Natural killer cell (primary cell): ENCODE measurements at regions not wholly inside any gene's neighbourhood (a gene's known extent, or its start where the extent isn't known, plus 50 kb on each side); places are given as distances from the start of the nearest gene placed in this dataset.

ENCODE experiments used
- ATAC-seq, 3 donors: fragments of 150-1000 bp in 2 of 3; fragments of 200-7000 bp in 1 of 3; cut with Tn5 transposase; 1 replicate in 1 of 3; 2 replicates in 2 of 3; pipeline ENCODE4 v1.10.0; 2021; ENCODE audit warnings: mild to moderate bottlenecking in 2 of 3, moderate library complexity in 2 of 3
- DNase-seq, 2 donors: peaks; one replicate each; pipeline versions ENCODE4 v3.0.0 to v3.0.0-alpha.2; 2013 to 2021; ENCODE audit warnings: mixed read lengths in 1 of 2
- H3K27ac ChIP-seq: one replicate; pipeline ENCODE4 v1.5.1; 2013; ENCODE audit warnings: mild to moderate bottlenecking, low read length
- H3K27me3 ChIP-seq: one replicate; pipeline ENCODE4 v1.6.1; 2013; ENCODE audit warnings: low read length; ENCODE audit not compliant: control insufficient read depth, insufficient read depth
- H3K36me3 ChIP-seq: one replicate; pipeline ENCODE4 v1.6.1; 2013; ENCODE audit warnings: low read length; ENCODE audit not compliant: control insufficient read depth, insufficient read depth
- H3K4me1 ChIP-seq: one replicate; pipeline ENCODE4 v1.6.1; 2013; ENCODE audit warnings: low read length; ENCODE audit not compliant: control insufficient read depth, insufficient read depth
- H3K4me3 ChIP-seq: one replicate; pipeline ENCODE4 v1.5.1; 2013; ENCODE audit warnings: low read length
- H3K9me3 ChIP-seq: one replicate; pipeline ENCODE4 v1.6.1; 2013; ENCODE audit warnings: low read length; ENCODE audit not compliant: control insufficient read depth, insufficient read depth
- H3K27ac Mint-ChIP-seq, 2 donors: one replicate each; pipeline ENCODE4 v1.8.0; 2022; ENCODE audit warnings: mild to moderate bottlenecking in 2 of 2, mixed read lengths in 2 of 2, moderate library complexity in 1 of 2
- H3K27me3 Mint-ChIP-seq, 2 donors: one replicate each; pipeline ENCODE4 v1.8.0; 2022; ENCODE audit warnings: low read depth in 2 of 2, mixed read lengths in 2 of 2
- H3K36me3 Mint-ChIP-seq: one replicate; pipeline ENCODE4 v1.8.0; 2022; ENCODE audit warnings: mixed read lengths
- H3K4me1 Mint-ChIP-seq, 2 donors: one replicate each; pipeline ENCODE4 v1.8.0; 2022; ENCODE audit warnings: mixed read lengths in 2 of 2
- H3K4me3 Mint-ChIP-seq: one replicate; pipeline ENCODE4 v1.8.0; 2022; ENCODE audit warnings: mild to moderate bottlenecking, moderate library complexity, mixed read lengths
- H3K9me3 Mint-ChIP-seq, 2 donors: one replicate each; pipeline ENCODE4 v1.8.0; 2022; ENCODE audit warnings: mixed read lengths in 2 of 2
- CTCF ChIP-seq: fragments of 200-600 bp; IDR thresholded peaks from one replicate; pipeline ENCODE4 v1.8.0; 2022; ENCODE audit warnings: antibody characterized with exemption
- WGBS: methylation state at CpG from one replicate; pipeline ENCODE4 v1.1.7; 2013; ENCODE audit warnings: missing lambda C conversion rate; ENCODE audit not compliant: insufficient coverage; 5-methylcytosine and 5-hydroxymethylcytosine counted together
- intact Hi-C: fragments of 100-400 bp; cut with micrococcal nuclease; formaldehyde crosslinking; loops from one replicate; pipeline ENCODE4 v1.14.2; 2022

- no peaks in the 10 kb centered on the region for H3K4me1 Mint-ChIP-seq
- no peak overlapping the region for H3K27ac Mint-ChIP-seq
- no peak for ATAC-seq
- H3K9me3 Mint-ChIP-seq: no peaks in the 10 kb centered on the region
- H3K4me1 ChIP-seq: no peaks in the 10 kb centered on the region
- H3K36me3 ChIP-seq: no peaks in the 10 kb centered on the region
- no peak overlapping the region for H3K4me3 Mint-ChIP-seq
- DNase-seq: no peak
- no peak overlapping the region for H3K27ac ChIP-seq
- no peaks in the 10 kb centered on the region for H3K36me3 Mint-ChIP-seq
- H3K27me3 ChIP-seq: peaks cover 2% of the 10 kb centered on the region
- WGBS: 63% methylated on average over 3 of the region's 3 CpGs
- intact Hi-C loops: no loop called here
- H3K27me3 Mint-ChIP-seq: peaks cover 0 to 13% of the 10 kb centered on the region in 2 donors
- H3K4me3 ChIP-seq: no peak overlapping the region
- no peak for TF ChIP-seq CTCF
- no peaks in the 10 kb centered on the region for H3K9me3 ChIP-seq
Measured at GRCh38 chr1:240033406-240033805, 58.3 kb upstream of the FMN2 start.

DNA sequence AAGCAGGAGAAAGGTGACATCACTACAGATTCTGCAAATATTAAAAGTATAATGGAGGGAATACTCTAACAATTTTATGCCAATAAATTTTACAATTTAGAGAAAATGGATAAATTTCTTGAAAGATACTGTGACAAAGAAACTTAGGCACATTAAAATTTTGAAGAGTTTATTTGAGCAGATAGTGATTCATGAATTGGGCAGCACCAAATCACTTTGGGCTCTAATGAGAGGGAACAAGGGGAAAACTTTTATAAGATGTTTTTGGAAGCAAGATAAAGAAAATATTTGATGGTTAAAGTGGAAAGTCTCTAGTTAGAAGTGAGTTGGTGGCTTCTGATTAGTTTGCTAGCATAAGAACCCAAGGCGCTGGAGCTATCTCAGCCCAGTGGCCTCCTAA, 55.2 kb upstream of the FMN2 start:
- H3K9me3 ChIP-seq: no peaks in the 10 kb centered on the region
- H3K27ac ChIP-seq: no peak overlapping the region
- peaks cover 2% of the 10 kb centered on the region for H3K27me3 ChIP-seq
- intact Hi-C loops: no loop called here
- no peaks in the 10 kb centered on the region for H3K4me1 ChIP-seq
- no peak overlapping the region for H3K4me3 ChIP-seq
- TF ChIP-seq CTCF: no peak
- Mint-ChIP-seq H3K27me3 (peaks cover 0 to 6% of the 10 kb centered on the region in 2 donors), H3K4me1 (no peaks in the 10 kb centered on the region), H3K9me3 (no peaks in the 10 kb centered on the region), H3K4me3 (no peak overlapping the region), H3K27ac (no peak overlapping the region), H3K36me3 (no peaks in the 10 kb centered on the region)
- 75% methylated on average over 1 of the region's 1 CpG for WGBS
- H3K36me3 ChIP-seq: no peaks in the 10 kb centered on the region
- no peak for ATAC-seq
- DNase-seq: no peak
